Right atrium auricular region (tissue), 2 donors: ENCODE measurements at regions not wholly inside any gene's neighbourhood (a gene's known extent, or its start where the extent isn't known, plus 50 kb on each side); places are given as distances from the start of the nearest gene placed in this dataset.

Source experiments
- DNase-seq: peaks from one replicate; pipeline ENCODE4 v3.0.0-alpha.2; 2019; ENCODE audit warnings: low spot score
- H3K27ac ChIP-seq, 2 donors: fragments of 200-600 bp; sonication (generic); 1 replicate in 1 of 2; 2 replicates in 1 of 2; pipeline ENCODE4 v1.5.1; 2016 to 2019
- H3K27me3 ChIP-seq, 2 donors: fragments of 200-600 bp; sonication (generic); one replicate each; pipeline versions ENCODE4 v1.5.1 to v1.6.0; 2017 to 2019
- H3K36me3 ChIP-seq: fragments of 200-600 bp; sonication (generic); one replicate; pipeline ENCODE4 v1.5.1; 2016
- H3K4me1 ChIP-seq, 2 donors: fragments of 200-600 bp; sonication (generic); one replicate each; pipeline versions ENCODE4 v1.5.1 to v1.6.0; 2017 to 2019
- H3K4me3 ChIP-seq, 2 donors: fragments of 200-600 bp; sonication (generic); 1 replicate in 1 of 2; 2 replicates in 1 of 2; pipeline ENCODE4 v1.5.1; 2017 to 2019; ENCODE audit warnings: mild to moderate bottlenecking in 1 of 2, moderate library complexity in 1 of 2
- H3K9me3 ChIP-seq, 2 donors: fragments of 200-600 bp; sonication (generic); one replicate each; pipeline ENCODE4 v1.5.1; 2019
- TF ChIP-seq, protein P1 (sequence below), 2 donors: fragments of 200-600 bp; sonication (generic); IDR thresholded peaks; one replicate each; pipeline ENCODE4 v1.5.1; 2019; ENCODE audit warnings: antibody characterized with exemption in 2 of 2

DNA sequence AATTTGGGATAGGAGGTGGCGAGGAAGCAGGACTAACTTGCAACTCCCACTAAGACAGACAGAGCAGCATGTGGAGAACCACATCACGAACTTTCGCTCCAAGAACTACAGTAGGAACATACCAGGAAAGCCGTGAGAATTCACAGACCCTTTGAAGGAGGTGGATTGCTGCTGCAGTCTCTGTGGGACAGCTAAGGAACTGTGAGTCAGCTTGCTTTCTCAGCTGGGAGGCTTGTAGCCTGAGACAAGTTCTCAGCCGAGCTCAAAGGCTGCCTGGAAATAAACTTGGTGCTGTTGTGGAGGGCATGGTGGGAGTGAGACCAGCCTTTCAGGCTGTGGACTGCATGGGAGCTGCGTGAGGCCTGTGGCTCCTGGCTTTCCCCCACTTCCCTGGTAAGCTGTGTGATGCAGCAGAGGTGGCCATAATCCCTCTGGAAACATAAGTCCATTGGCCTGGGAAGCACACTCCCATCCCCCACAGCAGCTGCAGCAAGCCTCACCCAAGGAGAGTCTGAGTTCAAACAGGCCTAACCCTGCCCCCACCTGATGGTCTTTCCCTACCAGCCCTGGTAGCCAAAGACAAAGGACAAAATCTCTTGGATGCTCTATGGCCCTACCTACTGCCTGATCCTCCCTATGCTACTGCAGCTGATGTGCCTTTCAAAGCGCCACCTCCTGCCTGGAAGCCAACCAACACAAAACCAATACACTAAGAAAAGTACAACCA is 441.1 kb upstream of the HTR2A start:
- H3K4me1 ChIP-seq, result no peaks in the 10 kb centered on the region
- no peaks in the 10 kb centered on the region for H3K9me3 ChIP-seq
- TF ChIP-seq, protein P1, sequence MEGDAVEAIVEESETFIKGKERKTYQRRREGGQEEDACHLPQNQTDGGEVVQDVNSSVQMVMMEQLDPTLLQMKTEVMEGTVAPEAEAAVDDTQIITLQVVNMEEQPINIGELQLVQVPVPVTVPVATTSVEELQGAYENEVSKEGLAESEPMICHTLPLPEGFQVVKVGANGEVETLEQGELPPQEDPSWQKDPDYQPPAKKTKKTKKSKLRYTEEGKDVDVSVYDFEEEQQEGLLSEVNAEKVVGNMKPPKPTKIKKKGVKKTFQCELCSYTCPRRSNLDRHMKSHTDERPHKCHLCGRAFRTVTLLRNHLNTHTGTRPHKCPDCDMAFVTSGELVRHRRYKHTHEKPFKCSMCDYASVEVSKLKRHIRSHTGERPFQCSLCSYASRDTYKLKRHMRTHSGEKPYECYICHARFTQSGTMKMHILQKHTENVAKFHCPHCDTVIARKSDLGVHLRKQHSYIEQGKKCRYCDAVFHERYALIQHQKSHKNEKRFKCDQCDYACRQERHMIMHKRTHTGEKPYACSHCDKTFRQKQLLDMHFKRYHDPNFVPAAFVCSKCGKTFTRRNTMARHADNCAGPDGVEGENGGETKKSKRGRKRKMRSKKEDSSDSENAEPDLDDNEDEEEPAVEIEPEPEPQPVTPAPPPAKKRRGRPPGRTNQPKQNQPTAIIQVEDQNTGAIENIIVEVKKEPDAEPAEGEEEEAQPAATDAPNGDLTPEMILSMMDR (IDR thresholded peaks at IDR 0.05), result no peak
- H3K27ac ChIP-seq, result no peak overlapping the region
- no peak for DNase-seq
- no peaks in the 10 kb centered on the region for H3K36me3 ChIP-seq
- no peak overlapping the region for H3K4me3 ChIP-seq
- H3K27me3 ChIP-seq, result no peaks in the 10 kb centered on the region

DNA sequence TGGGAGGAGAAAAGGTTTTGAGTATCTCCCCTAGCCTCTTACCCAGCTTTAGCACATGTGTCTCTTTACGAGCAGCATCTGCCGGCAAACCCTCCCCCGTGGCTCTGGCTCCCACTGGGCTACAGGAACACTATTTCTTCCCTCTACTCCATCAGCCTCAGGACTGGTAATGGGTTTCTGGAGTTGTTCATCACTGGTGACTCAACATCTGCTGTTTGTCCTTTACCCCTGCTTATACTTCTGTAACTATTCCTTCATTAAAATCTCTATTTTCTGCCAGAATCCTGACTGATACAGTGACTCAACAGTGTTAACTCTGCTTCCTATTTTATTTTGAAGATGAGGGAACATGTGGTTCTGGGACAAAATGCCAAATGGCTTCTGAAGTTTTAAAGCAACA is 437.3 kb upstream of the HTR2A start:
- Histone ChIP-seq H3K9me3 (no peaks in the 10 kb centered on the region), H3K36me3 (no peaks in the 10 kb centered on the region), H3K4me3 (no peak overlapping the region), H3K4me1 (no peaks in the 10 kb centered on the region), H3K27me3 (no peaks in the 10 kb centered on the region), H3K27ac (no peak overlapping the region)
- DNase-seq, result no peak
- TF ChIP-seq, protein P1 (IDR thresholded peaks at IDR 0.05), result no peak

DNA sequence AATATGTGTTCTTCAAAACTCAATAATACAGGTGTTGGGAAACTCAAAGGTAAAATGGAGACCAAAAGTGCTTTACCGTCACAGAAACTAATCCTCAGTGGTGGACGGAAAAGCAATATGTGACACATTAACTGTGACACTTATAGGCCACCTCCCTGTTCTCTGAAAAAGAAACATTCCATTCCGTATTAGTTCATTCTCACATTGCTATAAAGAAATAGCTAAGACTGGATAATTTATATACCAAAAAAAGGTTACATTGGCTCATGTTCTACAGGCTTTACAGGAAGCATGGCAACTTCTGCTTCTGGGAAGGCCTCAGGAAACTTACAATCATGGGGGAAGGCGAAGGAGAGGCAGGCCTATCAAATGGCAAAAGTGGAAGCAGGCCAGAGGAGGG is 435.3 kb upstream of the HTR2A start:
- H3K36me3 ChIP-seq, result no peaks in the 10 kb centered on the region
- TF ChIP-seq, protein P1 (IDR thresholded peaks at IDR 0.05), result no peak
- DNase-seq, result no peak
- H3K4me1 ChIP-seq, result no peaks in the 10 kb centered on the region
- H3K27me3 ChIP-seq, result no peaks in the 10 kb centered on the region
- no peak overlapping the region for H3K27ac ChIP-seq
- no peaks in the 10 kb centered on the region for H3K9me3 ChIP-seq
- no peak overlapping the region for H3K4me3 ChIP-seq

DNA sequence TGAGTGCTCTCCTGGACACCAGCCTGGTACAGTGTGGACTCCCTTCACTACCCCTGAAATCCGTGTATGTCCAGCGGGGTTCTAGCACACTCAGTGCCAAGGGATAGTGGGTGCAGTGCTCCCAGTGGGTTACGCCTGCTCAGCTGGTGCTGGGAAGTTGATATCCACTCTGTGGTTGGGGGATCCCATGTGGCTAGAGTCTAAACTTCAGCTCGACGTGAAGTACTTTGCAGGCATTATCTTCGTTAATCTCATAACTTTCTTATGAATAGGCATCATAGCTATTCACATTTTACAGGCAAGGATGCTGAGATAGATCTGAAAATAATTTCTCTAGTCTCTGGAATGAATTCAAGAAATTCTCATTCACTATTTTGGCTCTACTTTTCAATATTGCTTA is 433.2 kb upstream of the HTR2A start:
- Histone ChIP-seq H3K9me3 (no peaks in the 10 kb centered on the region), H3K4me1 (no peaks in the 10 kb centered on the region), H3K36me3 (no peaks in the 10 kb centered on the region), H3K27me3 (no peaks in the 10 kb centered on the region), H3K27ac (no peak overlapping the region), H3K4me3 (no peak overlapping the region)
- TF ChIP-seq, protein P1 (IDR thresholded peaks at IDR 0.05), result no peak
- no peak for DNase-seq

DNA sequence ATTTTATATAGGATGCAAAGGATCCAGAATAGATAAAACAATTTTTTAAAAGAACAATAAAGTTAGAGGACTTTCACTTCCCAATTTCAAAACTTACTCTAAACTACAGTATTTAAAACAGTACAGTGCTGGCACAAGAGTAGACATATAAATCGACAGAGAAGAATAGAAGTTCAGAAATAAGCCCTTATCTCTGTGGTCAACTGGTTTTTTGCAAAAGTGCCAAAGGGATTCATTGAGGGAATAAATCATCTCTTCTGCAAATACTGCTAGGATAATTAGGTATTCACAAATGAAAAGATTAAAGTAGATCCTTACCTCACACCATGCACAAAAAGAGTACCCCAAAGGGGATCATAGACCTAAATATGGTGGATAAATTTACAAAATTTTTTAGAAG is 431.0 kb upstream of the HTR2A start:
- Histone ChIP-seq H3K36me3 (no peaks in the 10 kb centered on the region), H3K27me3 (no peaks in the 10 kb centered on the region), H3K4me3 (no peak overlapping the region), H3K4me1 (no peaks in the 10 kb centered on the region), H3K27ac (no peak overlapping the region), H3K9me3 (no peaks in the 10 kb centered on the region)
- TF ChIP-seq, protein P1 (IDR thresholded peaks at IDR 0.05), result no peak
- DNase-seq, result no peak

DNA sequence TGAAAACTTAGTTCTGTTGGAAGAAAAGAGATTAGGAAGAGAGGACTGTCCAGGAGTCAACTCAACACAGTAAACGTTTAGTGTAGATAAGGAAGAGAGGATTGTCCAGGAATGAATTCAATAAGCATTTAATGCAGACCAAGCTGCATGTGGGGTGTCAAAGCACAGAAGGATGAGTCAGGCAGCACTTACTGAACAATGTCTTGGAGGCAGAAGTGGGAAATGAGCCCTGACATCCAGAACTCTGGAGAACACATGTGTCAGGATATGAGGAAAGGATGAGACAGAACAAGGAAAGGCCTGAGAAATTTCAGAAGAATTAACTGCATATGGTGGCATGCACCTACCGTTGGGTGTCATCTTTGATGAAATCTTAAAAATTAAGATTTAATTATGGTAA is 429.2 kb upstream of the HTR2A start:
- Histone ChIP-seq H3K27ac (no peak overlapping the region), H3K4me3 (no peak overlapping the region), H3K4me1 (no peaks in the 10 kb centered on the region), H3K9me3 (no peaks in the 10 kb centered on the region), H3K27me3 (no peaks in the 10 kb centered on the region), H3K36me3 (no peaks in the 10 kb centered on the region)
- DNase-seq, result no peak
- TF ChIP-seq, protein P1 (IDR thresholded peaks at IDR 0.05), result no peak
